OCI-LY1 (cell line): ENCODE measurements at regions not wholly inside any gene's neighbourhood (a gene's known extent, or its start where the extent isn't known, plus 50 kb on each side); places are given as distances from the start of the nearest gene placed in this dataset.

Experiments
- EZH2 ChIP-seq: fragments of 200-600 bp; sonication (generic), shearing (Covaris generic); IDR thresholded peaks from 2 replicates; pipeline ENCODE4 v1.8.0; 2017; ENCODE audit warnings: borderline replicate concordance, mixed run types, mild to moderate bottlenecking, antibody characterized with exemption, low read length, moderate library complexity, mixed read lengths
- TF ChIP-seq, protein P1 (sequence below): fragments of 200-600 bp; sonication (generic), shearing (Covaris generic); IDR thresholded peaks from 2 replicates; pipeline ENCODE4 v1.5.1; 2017; ENCODE audit warnings: mild to moderate bottlenecking, antibody characterized with exemption, low read length, moderate library complexity, mixed read lengths

DNA sequence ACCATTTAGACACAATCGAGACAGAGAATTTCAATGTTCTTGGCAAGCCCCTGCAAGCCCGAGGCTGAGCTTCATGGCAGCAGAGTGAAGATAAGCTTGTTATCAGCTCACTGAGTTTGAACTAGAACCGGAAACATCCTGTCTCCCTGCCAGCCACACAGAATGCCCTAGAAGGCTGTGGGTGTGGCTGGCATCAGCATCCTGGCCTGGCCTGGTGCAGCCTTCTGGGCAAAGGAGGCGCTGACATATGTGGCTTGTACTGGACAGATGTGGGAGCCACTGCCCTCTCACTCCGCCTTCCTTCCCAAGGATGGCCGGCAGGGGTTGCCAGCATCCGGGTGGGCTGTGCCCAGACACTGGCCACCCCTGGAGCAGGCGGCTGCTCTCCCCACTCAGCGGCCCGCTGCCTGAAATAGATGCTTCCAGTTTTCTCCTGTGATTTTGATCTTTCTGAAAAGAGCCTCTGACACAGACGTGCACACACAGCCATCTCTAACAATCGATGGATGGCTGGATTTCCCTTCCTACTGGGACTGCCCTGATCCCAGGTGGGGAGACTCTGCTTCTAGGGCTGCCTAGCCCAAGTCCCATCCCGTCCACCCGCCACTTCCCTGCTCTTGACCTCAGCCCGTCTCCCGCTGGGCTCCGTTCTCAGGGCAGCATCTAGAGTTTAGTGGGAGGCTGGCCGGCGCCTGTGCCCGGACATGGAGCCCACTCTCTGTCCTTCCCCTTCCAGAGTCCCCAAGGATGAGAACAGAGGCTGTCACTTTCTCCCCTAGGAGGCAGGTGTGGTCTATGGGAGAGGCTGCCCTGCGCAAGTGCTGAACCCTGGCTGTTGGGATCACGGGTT lies 149.7 kb downstream of the CTTN start:
- TF ChIP-seq, protein P1, sequence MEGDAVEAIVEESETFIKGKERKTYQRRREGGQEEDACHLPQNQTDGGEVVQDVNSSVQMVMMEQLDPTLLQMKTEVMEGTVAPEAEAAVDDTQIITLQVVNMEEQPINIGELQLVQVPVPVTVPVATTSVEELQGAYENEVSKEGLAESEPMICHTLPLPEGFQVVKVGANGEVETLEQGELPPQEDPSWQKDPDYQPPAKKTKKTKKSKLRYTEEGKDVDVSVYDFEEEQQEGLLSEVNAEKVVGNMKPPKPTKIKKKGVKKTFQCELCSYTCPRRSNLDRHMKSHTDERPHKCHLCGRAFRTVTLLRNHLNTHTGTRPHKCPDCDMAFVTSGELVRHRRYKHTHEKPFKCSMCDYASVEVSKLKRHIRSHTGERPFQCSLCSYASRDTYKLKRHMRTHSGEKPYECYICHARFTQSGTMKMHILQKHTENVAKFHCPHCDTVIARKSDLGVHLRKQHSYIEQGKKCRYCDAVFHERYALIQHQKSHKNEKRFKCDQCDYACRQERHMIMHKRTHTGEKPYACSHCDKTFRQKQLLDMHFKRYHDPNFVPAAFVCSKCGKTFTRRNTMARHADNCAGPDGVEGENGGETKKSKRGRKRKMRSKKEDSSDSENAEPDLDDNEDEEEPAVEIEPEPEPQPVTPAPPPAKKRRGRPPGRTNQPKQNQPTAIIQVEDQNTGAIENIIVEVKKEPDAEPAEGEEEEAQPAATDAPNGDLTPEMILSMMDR, result no peak
- TF ChIP-seq EZH2, result no peak
